HUES64 (cell line): ENCODE measurements at regions not wholly inside any gene's neighbourhood (a gene's known extent, or its start where the extent isn't known, plus 50 kb on each side); places are given as distances from the start of the nearest gene placed in this dataset.

Experiments
- H3K27ac ChIP-seq: 2 replicates; pipeline ENCODE4 v1.7.0; 2013; ENCODE audit warnings: low read depth, low read length, inconsistent platforms
- H3K27me3 ChIP-seq: 2 replicates; pipeline ENCODE4 v1.6.1; 2013; ENCODE audit warnings: mild to moderate bottlenecking, low read length; ENCODE audit not compliant: insufficient read depth
- H3K36me3 ChIP-seq: 2 replicates; pipeline ENCODE4 v1.6.1; 2013; ENCODE audit warnings: mild to moderate bottlenecking, low read length; ENCODE audit not compliant: insufficient read depth
- H3K4me1 ChIP-seq: 2 replicates; pipeline ENCODE4 v1.6.1; 2013; ENCODE audit warnings: mild to moderate bottlenecking, low read length, moderate library complexity; ENCODE audit not compliant: insufficient read depth
- H3K4me3 ChIP-seq: 2 replicates; pipeline ENCODE4 v1.5.1; 2013; ENCODE audit warnings: mild to moderate bottlenecking, low read length, moderate library complexity
- H3K9ac ChIP-seq: 2 replicates; pipeline ENCODE4 v1.6.1; 2013; ENCODE audit warnings: mild to moderate bottlenecking, low read depth, low read length
- H3K9me3 ChIP-seq: 2 replicates; pipeline ENCODE4 v1.6.1; 2013; ENCODE audit warnings: low read depth, low read length; ENCODE audit not compliant: insufficient read depth
- WGBS: fragments of 150-250, 120-280 bp; methylation state at CpG from one replicate; pipeline ENCODE4 v1.1.7; 2013; ENCODE audit warnings: missing lambda C conversion rate; 5-methylcytosine and 5-hydroxymethylcytosine counted together

DNA sequence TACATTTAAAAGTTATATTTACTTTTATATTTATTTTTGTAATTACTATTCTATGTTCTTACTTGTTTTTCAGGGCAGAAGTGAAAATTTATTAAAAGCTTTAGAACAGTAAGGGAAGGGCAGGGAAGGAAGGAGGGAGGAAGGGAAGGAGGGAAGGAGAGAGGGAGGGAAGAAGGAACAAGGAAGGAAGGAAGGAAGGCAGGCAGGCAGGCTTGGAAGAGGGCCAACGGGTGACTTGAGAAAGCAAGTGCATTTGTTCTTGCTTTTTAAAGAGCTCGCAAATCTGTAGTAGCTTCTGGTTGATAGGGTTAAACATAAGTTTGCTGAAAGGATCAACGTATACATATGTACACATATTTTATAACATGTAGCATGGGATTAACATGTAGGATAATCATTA lies 725.3 kb upstream of the FZD8 start:
- WGBS, result 85% methylated on average over 2 of the region's 3 CpGs
- H3K4me1 ChIP-seq, result no peaks in the 10 kb centered on the region
- H3K27me3 ChIP-seq, result no peaks in the 10 kb centered on the region
- no peaks in the 10 kb centered on the region for H3K36me3 ChIP-seq
- no peak overlapping the region for H3K9ac ChIP-seq
- no peak overlapping the region for H3K27ac ChIP-seq
- H3K9me3 ChIP-seq, result no peaks in the 10 kb centered on the region
- no peak overlapping the region for H3K4me3 ChIP-seq

DNA sequence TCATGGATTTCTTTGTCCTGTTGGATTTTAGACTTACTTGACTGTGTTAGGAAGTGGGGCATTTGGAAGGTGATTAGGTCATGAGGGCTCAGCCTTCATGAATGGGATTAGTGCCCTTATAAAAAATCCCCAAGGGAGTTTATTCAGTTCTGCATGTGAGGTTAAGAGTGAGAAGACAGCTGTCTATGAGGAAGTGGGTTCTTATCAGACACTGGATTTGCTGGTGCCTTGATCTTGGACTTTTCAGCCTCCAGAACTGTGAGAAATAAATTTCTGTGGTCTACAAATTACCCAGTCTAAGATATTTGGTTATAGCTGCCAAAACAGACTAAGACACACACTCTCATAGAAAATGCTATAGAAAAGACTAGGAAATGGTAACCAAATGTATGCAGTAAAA lies 724.7 kb upstream of the FZD8 start:
- Histone ChIP-seq H3K27me3 (no peaks in the 10 kb centered on the region), H3K4me3 (no peak overlapping the region), H3K9ac (no peak overlapping the region), H3K27ac (no peak overlapping the region), H3K9me3 (no peaks in the 10 kb centered on the region), H3K4me1 (no peaks in the 10 kb centered on the region), H3K36me3 (no peaks in the 10 kb centered on the region)

DNA sequence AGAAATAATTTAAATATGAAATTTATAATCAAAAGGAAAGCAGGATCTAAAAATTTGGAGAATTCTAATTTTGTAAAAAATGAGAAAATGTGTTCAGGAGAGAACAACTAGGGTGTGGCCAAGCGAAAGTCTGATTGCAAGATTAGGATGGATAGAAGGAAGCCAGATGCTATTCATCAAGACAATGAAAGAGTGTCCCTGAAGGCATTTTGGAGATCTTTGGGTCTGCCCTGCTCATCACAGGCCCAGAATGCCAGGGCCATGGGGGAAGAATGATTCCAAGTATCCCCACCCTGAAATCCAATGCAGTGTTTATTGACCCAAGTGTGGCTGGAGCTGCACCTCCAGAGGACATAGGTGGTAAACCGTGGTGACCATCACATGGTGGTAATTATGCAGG lies 724.0 kb upstream of the FZD8 start:
- no peaks in the 10 kb centered on the region for H3K4me1 ChIP-seq
- H3K36me3 ChIP-seq, result no peaks in the 10 kb centered on the region
- no peaks in the 10 kb centered on the region for H3K27me3 ChIP-seq
- no peaks in the 10 kb centered on the region for H3K9me3 ChIP-seq
- no peak overlapping the region for H3K4me3 ChIP-seq
- H3K27ac ChIP-seq, result no peak overlapping the region
- WGBS, result 96% methylated on average over 2 of the region's 2 CpGs
- no peak overlapping the region for H3K9ac ChIP-seq

DNA sequence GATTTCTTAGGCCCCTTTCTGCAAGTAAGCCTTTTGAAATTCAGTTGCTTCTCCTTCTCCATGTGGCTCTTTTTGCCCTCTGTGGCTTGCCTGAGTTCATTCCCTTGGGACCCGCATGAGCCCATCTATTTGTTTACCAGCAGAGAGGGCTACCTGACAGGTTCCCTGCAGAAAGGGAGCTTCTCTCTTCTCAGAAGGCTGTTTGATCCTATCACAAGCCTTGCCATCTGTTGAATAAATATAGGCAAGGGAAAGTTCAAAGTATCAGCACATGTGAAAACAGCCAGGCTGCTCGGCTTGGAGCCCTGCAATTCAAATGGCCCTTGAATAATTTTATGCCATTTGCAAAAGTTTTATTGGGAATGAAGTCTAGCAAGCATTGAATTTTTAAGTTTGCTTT lies 720.2 kb upstream of the FZD8 start:
- H3K4me3 ChIP-seq, result no peak overlapping the region
- no peaks in the 10 kb centered on the region for H3K27me3 ChIP-seq
- 80% methylated on average over 2 of the region's 2 CpGs for WGBS
- H3K4me1 ChIP-seq, result no peaks in the 10 kb centered on the region
- no peaks in the 10 kb centered on the region for H3K36me3 ChIP-seq
- H3K9me3 ChIP-seq, result no peaks in the 10 kb centered on the region
- H3K9ac ChIP-seq, result no peak overlapping the region
- no peak overlapping the region for H3K27ac ChIP-seq

DNA sequence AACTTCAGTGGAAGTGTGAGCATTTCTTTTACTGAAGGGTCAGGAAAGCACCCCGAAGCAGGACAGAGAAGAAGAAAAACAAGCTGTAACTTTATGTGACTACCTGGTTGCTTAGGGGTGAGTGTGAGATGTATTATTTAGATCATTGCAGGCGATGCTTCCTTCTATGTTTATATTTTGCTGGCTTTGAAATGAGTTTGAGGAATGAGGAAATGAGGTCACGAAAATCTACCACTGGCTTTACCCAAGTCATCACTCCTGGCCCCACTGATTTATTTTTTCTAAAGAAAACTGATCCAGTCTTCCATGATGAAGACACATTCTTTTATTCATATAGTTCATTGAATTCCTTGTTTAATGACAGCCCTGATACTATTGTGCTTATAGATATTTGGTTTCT lies 716.6 kb upstream of the FZD8 start:
- Histone ChIP-seq H3K36me3 (no peaks in the 10 kb centered on the region), H3K9me3 (no peaks in the 10 kb centered on the region), H3K9ac (no peak overlapping the region), H3K27ac (no peak overlapping the region), H3K4me1 (no peaks in the 10 kb centered on the region), H3K4me3 (no peak overlapping the region), H3K27me3 (no peaks in the 10 kb centered on the region)
- 91% methylated on average over 2 of the region's 3 CpGs for WGBS

DNA sequence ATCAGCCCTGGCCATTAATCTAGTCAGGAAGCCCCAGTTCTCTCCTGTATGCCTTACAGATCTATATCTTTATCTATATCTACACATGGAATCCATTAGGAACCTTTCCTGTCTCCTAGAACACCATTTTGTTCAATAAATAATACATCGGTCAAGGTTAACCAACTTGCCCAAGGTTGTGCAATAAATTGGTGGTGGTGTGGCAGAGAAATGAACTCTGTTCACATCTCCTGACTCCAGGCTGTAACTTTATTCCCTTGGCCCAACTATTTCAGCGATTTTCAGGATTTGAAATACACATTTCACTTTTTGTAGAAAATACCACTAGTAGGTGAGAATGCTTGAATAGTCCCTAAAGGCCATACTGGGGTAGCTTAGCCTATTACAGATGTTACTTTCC lies 712.5 kb upstream of the FZD8 start:
- Histone ChIP-seq H3K4me3 (no peak overlapping the region), H3K4me1 (no peaks in the 10 kb centered on the region), H3K36me3 (no peaks in the 10 kb centered on the region), H3K27me3 (no peaks in the 10 kb centered on the region), H3K27ac (no peak overlapping the region), H3K9me3 (no peaks in the 10 kb centered on the region), H3K9ac (no peak overlapping the region)
- WGBS, result 100% methylated on average over 1 of the region's 2 CpGs

DNA sequence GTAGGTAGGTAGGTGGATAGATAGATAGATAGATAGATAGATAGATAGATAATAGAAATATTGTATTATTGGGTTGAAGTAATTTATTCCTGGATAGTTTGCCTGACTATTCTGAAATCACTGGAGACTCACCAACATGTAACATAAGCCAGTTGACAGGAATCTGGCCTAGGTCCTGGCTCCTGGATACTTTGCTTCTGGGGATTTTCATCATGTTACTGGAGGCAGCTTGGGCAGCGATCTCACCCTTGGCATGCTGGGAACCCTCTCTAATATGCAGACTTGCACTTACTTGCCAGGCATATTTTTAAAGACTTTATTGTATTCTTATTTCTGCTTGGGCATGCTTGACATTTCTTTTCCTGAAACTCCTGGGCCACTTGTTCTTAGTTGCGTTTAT lies 709.1 kb upstream of the FZD8 start:
- Histone ChIP-seq H3K4me1 (no peaks in the 10 kb centered on the region), H3K4me3 (no peak overlapping the region), H3K27me3 (no peaks in the 10 kb centered on the region), H3K9me3 (no peaks in the 10 kb centered on the region), H3K9ac (no peak overlapping the region), H3K27ac (no peak overlapping the region), H3K36me3 (no peaks in the 10 kb centered on the region)
- 94% methylated on average over 2 of the region's 2 CpGs for WGBS

DNA sequence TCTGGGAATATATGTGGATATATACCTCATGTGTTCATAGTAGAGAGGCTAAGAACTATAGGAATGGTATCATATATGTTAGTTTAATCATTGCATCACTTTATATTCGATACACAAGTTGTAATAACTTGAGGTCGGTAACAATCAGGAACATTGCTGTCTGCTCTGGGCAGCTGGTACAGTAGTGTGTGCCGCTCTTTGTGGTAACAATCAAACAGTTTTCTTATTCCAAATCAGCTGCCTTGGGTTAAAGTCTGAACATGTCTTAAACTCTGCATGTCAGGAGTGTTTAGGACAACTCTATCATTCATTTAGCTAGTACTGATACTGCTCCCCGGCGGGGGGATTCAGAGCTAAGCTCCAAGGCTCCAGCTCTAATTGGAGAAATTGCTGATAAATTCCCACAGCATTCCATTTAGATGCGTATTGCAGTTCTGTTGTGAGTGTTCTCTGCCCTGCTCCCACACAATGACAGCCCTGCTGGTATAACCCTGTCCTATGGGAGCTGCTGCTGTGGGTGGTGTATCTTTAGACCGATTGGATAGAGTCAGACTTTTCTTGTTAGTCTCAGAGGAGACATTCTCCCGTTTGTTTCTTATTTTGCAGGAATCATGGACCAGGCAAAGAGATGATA lies 707.5 kb upstream of the FZD8 start:
- Histone ChIP-seq H3K36me3 (no peaks in the 10 kb centered on the region), H3K9ac (no peak overlapping the region), H3K9me3 (no peaks in the 10 kb centered on the region), H3K27me3 (no peaks in the 10 kb centered on the region), H3K4me1 (no peaks in the 10 kb centered on the region), H3K4me3 (no peak overlapping the region), H3K27ac (no peak overlapping the region)
- 89% methylated on average over 8 of the region's 8 CpGs for WGBS

DNA sequence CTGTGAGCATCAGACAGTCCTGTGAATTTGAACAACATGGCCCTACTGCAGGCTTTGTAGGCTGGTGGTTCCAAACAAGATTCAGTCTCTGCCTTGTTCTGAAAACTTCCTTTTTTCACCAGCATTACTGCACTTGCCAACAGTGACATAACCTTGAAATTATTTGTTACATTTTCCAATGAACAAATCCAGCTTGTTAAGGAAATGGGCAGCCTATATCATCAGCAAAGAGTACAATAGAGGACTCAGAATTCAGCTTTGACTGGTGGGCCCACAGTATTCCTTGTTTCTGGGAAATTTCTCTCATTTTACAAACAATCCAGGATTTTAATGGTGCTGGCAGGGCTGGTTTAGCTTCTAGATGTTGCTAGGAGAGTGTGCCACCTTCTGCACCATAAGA lies 703.7 kb upstream of the FZD8 start:
- H3K27ac ChIP-seq, result no peak overlapping the region
- H3K36me3 ChIP-seq, result no peaks in the 10 kb centered on the region
- no peaks in the 10 kb centered on the region for H3K9me3 ChIP-seq
- no peaks in the 10 kb centered on the region for H3K4me1 ChIP-seq
- no peak overlapping the region for H3K4me3 ChIP-seq
- no peaks in the 10 kb centered on the region for H3K27me3 ChIP-seq
- H3K9ac ChIP-seq, result no peak overlapping the region

DNA sequence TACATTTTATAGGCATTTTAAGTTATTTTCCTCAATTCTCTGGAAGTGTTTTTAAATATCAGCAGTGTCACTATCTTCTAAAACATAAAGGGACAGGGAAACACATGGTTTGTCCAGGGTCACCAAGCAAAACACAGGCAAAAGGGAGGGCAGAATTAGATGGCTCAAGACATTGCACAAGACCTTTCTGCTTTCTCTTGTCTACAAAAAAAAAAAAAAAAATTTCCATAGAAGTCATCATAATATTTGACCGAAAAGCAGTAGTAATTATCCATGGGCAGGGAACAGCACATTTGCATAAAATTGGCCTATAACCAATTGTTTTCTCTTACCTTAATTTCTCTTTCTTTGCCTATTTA lies 703.1 kb upstream of the FZD8 start:
- Histone ChIP-seq H3K36me3 (no peaks in the 10 kb centered on the region), H3K4me3 (no peak overlapping the region)
- WGBS, result 100% methylated on average over 1 of the region's 1 CpG

DNA sequence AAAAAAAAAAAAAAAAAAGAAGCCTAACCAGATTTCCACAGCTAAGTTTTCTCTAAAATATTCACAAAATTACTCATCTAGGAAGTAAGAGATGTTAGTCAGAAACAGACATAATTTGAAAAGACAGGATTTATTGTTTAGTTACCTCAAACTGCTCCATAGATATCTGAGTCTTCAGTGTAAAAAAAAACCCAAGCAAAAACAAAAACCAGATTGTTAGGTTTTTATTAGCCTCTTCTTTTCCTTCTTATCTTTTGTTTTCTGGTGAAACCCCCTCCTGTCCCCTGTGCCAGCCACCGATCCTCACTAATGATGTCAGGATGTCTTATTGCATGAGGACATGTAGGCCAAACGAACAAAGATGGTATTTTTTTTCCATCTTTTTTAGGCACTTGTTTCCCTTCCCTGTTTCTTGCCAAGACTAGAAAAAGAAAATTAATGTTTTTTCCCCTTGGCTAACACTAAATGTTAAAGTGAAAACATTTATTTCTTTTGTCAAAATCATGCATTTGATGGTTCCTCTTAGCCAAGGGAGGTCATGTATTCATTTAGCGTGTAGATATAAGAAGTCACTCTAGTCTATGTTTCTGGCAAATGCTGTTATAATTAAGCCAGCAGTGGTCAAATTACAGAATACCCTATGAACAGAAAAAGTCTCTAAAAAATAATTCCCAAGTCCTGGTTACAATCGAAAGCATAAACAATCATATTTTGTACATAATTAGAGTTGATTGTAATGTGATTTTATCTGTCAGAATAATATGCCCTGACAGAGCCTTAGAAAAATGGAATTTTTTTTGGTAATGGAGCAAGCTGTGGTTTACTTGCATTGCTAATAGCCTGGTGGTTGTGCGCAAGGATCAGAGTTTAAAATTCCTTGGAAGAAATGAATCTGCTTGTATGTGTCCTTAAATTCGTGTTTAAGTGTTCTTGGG lies 702.4 kb upstream of the FZD8 start:
- no peak overlapping the region for H3K27ac ChIP-seq
- no peaks in the 10 kb centered on the region for H3K27me3 ChIP-seq
- H3K9me3 ChIP-seq, result no peaks in the 10 kb centered on the region
- no peaks in the 10 kb centered on the region for H3K36me3 ChIP-seq
- H3K9ac ChIP-seq, result no peak overlapping the region
- H3K4me3 ChIP-seq, result no peak overlapping the region
- 87% methylated on average over 5 of the region's 6 CpGs for WGBS
- H3K4me1 ChIP-seq, result no peaks in the 10 kb centered on the region

More for the DNA sequence above, 703.1 kb upstream of the FZD8 start:
- Histone ChIP-seq H3K9ac (no peak overlapping the region), H3K27ac (no peak overlapping the region), H3K9me3 (no peaks in the 10 kb centered on the region), H3K4me1 (no peaks in the 10 kb centered on the region), H3K27me3 (no peaks in the 10 kb centered on the region)
